HepG2 (cell line): ENCODE measurements at regions not wholly inside any gene's neighbourhood (a gene's known extent, or its start where the extent isn't known, plus 50 kb on each side); places are given as distances from the start of the nearest gene placed in this dataset.

Experiments used
- BRCA1 ChIP-seq: sonication (generic); formaldehyde crosslinking; IDR thresholded peaks from 2 replicates; pipeline ENCODE4 v1.4.0; 2020; ENCODE audit warnings: missing genetic modification reagents
- CENPX ChIP-seq: sonication (generic); formaldehyde crosslinking; IDR thresholded peaks from 2 replicates; pipeline ENCODE4 v1.9.0; 2021; ENCODE audit warnings: mild to moderate bottlenecking, missing genetic modification reagents, moderate library complexity
- EED ChIP-seq: sonication (generic); formaldehyde crosslinking; IDR thresholded peaks from 2 replicates; pipeline ENCODE4 v1.5.0; 2020; ENCODE audit warnings: mild to moderate bottlenecking, missing genetic modification reagents
- ETS1 ChIP-seq: sonication (generic); formaldehyde crosslinking; IDR thresholded peaks from 2 replicates; pipeline ENCODE4 v1.4.0; 2020; ENCODE audit warnings: missing genetic modification reagents
- FOXA3 ChIP-seq: IDR thresholded peaks from 2 replicates; pipeline ENCODE4 v1.6.1; 2016; ENCODE audit warnings: missing genetic modification reagents, missing compliant biosample characterization
- HHEX ChIP-seq: IDR thresholded peaks from 2 replicates; pipeline ENCODE4 v1.6.1; 2016; ENCODE audit warnings: control low read depth
- KLF9 ChIP-seq: IDR thresholded peaks from 2 replicates; pipeline ENCODE4 v1.6.1; 2016; ENCODE audit warnings: low read depth
- MIXL1 ChIP-seq: IDR thresholded peaks from 2 replicates; pipeline ENCODE4 v1.6.1; 2016
- NFATC3 ChIP-seq: sonication (generic); formaldehyde crosslinking; IDR thresholded peaks from 2 replicates; pipeline ENCODE4 v1.5.1; 2020; ENCODE audit warnings: mild to moderate bottlenecking, missing genetic modification reagents
- NFKBIZ ChIP-seq: IDR thresholded peaks from 2 replicates; pipeline ENCODE4 v1.6.1; 2018; ENCODE audit warnings: missing genetic modification reagents, missing compliant biosample characterization
- NRL ChIP-seq: sonication (generic); formaldehyde crosslinking; IDR thresholded peaks from 2 replicates; pipeline ENCODE4 v1.5.0; 2020; ENCODE audit warnings: missing genetic modification reagents, mild to moderate bottlenecking, moderate library complexity, borderline replicate concordance
- POLR2G ChIP-seq: fragments of 200-400 bp; formaldehyde crosslinking; IDR thresholded peaks from 2 replicates; pipeline ENCODE4 v1.6.1; 2018; ENCODE audit warnings: mild to moderate bottlenecking, low read depth, low read length, moderate library complexity
- SP1 ChIP-seq, 2 experiments: fragments of 450-650 bp in 1 of 2; sonication (generic) in 1 of 2; formaldehyde crosslinking in 1 of 2; IDR thresholded peaks; 2 replicates each; pipeline versions ENCODE4 v1.4.0 to v1.6.1; 2016 to 2020; ENCODE audit warnings: missing genetic modification reagents in 1 of 2
- ZFP36L2 ChIP-seq: sonication (generic); formaldehyde crosslinking; IDR thresholded peaks from 2 replicates; pipeline ENCODE4 v1.4.0; 2020; ENCODE audit warnings: missing genetic modification reagents
- ZNF251 ChIP-seq: sonication (generic); formaldehyde crosslinking; IDR thresholded peaks from 2 replicates; pipeline ENCODE4 v1.9.0; 2021; ENCODE audit warnings: mild to moderate bottlenecking, missing genetic modification reagents
- ZNF264 ChIP-seq: sonication (generic); formaldehyde crosslinking; IDR thresholded peaks from 2 replicates; pipeline ENCODE4 v1.4.0; 2020; ENCODE audit warnings: missing genetic modification reagents
- ZNF430 ChIP-seq: sonication (generic); formaldehyde crosslinking; IDR thresholded peaks from 2 replicates; pipeline ENCODE4 v1.9.0; 2021; ENCODE audit warnings: mild to moderate bottlenecking, missing genetic modification reagents
- ZNF512 ChIP-seq: sonication (generic); formaldehyde crosslinking; IDR thresholded peaks from 2 replicates; pipeline ENCODE4 v1.4.0; 2020; ENCODE audit warnings: mild to moderate bottlenecking, missing genetic modification reagents
- ZNF512B ChIP-seq: sonication (generic); formaldehyde crosslinking; IDR thresholded peaks from 2 replicates; pipeline ENCODE4 v1.5.1; 2020; ENCODE audit warnings: missing genetic modification reagents, mild to moderate bottlenecking, borderline replicate concordance
- ZNF7 ChIP-seq: IDR thresholded peaks from 2 replicates; pipeline ENCODE4 v1.6.1; 2016; ENCODE audit warnings: missing biosample characterization, missing genetic modification reagents
- ZNF746 ChIP-seq: sonication (generic); formaldehyde crosslinking; IDR thresholded peaks from 2 replicates; pipeline ENCODE4 v1.8.0; 2022; ENCODE audit warnings: mild to moderate bottlenecking, missing genetic modification reagents
- ZNF816 ChIP-seq: sonication (generic); formaldehyde crosslinking; IDR thresholded peaks from 2 replicates; pipeline ENCODE4 v1.8.0; 2022; ENCODE audit warnings: missing genetic modification reagents, mild to moderate bottlenecking, borderline replicate concordance
- ZUFSP ChIP-seq: sonication (generic); formaldehyde crosslinking; IDR thresholded peaks from 2 replicates; pipeline ENCODE4 v1.9.0; 2021; ENCODE audit warnings: missing genetic modification reagents, mild to moderate bottlenecking, borderline replicate concordance
- ZZZ3 ChIP-seq: sonication (generic); formaldehyde crosslinking; IDR thresholded peaks from 2 replicates; pipeline ENCODE4 v1.4.0; 2020; ENCODE audit warnings: missing genetic modification reagents, mild to moderate bottlenecking, borderline replicate concordance

- no peak for TF ChIP-seq ETS1 (CRISPR knock-in tag)
- TF ChIP-seq CENPX: no peak
- no peak for TF ChIP-seq ZNF7 (CRISPR knock-in tag)
- TF ChIP-seq MIXL1: peak; percentile 93
- 0 out of 2 replicates have a peak, but pooled peaks have one; percentile 59 for TF ChIP-seq BRCA1 (CRISPR knock-in tag)
- no peak for TF ChIP-seq ZUFSP (CRISPR knock-in tag)
- peak; percentile 86 for TF ChIP-seq FOXA3
- TF ChIP-seq NFATC3: no peak
- TF ChIP-seq ZNF264 (CRISPR knock-in tag): peak; percentile 90
- TF ChIP-seq ZNF430 (CRISPR knock-in tag): peak; percentile 85; the same call in 1 of the 2 replicates
- 0 out of 2 replicates have a peak, but pooled peaks have one; percentile 8 for TF ChIP-seq ZNF512B (CRISPR knock-in tag)
- no peak for TF ChIP-seq SP1 (IDR thresholded peaks at IDR 0.05)
- TF ChIP-seq SP1 (CRISPR knock-in tag; IDR thresholded peaks at IDR 0.05): no peak
- TF ChIP-seq POLR2G: no peak
- 0 out of 2 replicates have a peak, but pooled peaks have one; percentile 82 for TF ChIP-seq NFKBIZ
- TF ChIP-seq ZFP36L2 (CRISPR knock-in tag): no peak
- TF ChIP-seq ZNF512 (CRISPR knock-in tag): no peak
- peak; percentile 61; the same call in 1 of the 2 replicates for TF ChIP-seq ZNF816 (CRISPR knock-in tag)
- 0 out of 2 replicates have a peak, but pooled peaks have one; percentile 5 for TF ChIP-seq NRL (CRISPR knock-in tag)
- TF ChIP-seq ZNF746 (CRISPR knock-in tag): no peak
- TF ChIP-seq EED: no peak
- peak; percentile 58; the same call in 1 of the 2 replicates for TF ChIP-seq HHEX (CRISPR knock-in tag)
- no peak for TF ChIP-seq ZNF251 (CRISPR knock-in tag)
- TF ChIP-seq KLF9 (CRISPR knock-in tag): no peak
- no peak for TF ChIP-seq ZZZ3
These were observed 256.5 kb downstream of the MYCN start (continued) for GRCh38 chr2:16196687-16197503.
